BLaER1 (cell line): ENCODE measurements at regions not wholly inside any gene's neighbourhood (a gene's known extent, or its start where the extent isn't known, plus 50 kb on each side); places are given as distances from the start of the nearest gene placed in this dataset.

Source experiments
- H3K27ac ChIP-seq: shearing (Covaris generic); formaldehyde crosslinking; 2 replicates; pipeline ENCODE4 v1.8.1; 2022
- H3K27me3 ChIP-seq: shearing (Covaris generic); formaldehyde crosslinking; 2 replicates; pipeline ENCODE4 v1.8.1; 2022
- H3K36me3 ChIP-seq: shearing (Covaris generic); formaldehyde crosslinking; 2 replicates; pipeline ENCODE4 v1.8.1; 2022
- H3K4me1 ChIP-seq: shearing (Covaris generic); formaldehyde crosslinking; 2 replicates; pipeline ENCODE4 v1.8.1; 2022
- H3K4me2 ChIP-seq: shearing (Covaris generic); formaldehyde crosslinking; 2 replicates; pipeline ENCODE4 v1.8.1; 2022
- H3K4me3 ChIP-seq: shearing (Covaris generic); formaldehyde crosslinking; 2 replicates; pipeline ENCODE4 v1.8.1; 2022
- H3K9ac ChIP-seq: shearing (Covaris generic); formaldehyde crosslinking; 2 replicates; pipeline ENCODE4 v1.8.1; 2022
- H3K9me3 ChIP-seq: shearing (Covaris generic); formaldehyde crosslinking; 2 replicates; pipeline ENCODE4 v1.8.1; 2022
- H4K20me1 ChIP-seq: shearing (Covaris generic); formaldehyde crosslinking; 2 replicates; pipeline ENCODE4 v1.8.1; 2022
- Cebpa-rat ChIP-seq: shearing (Covaris generic); IDR thresholded peaks from 2 replicates; pipeline ENCODE4 v1.8.1; 2022

GRCh38 chr4:112884406-112884805, 165.0 kb upstream of the ANK2 start:
- Histone ChIP-seq H3K9ac (no peak overlapping the region), H3K4me3 (no peak overlapping the region), H3K36me3 (no peaks in the 10 kb centered on the region), H3K4me1 (no peaks in the 10 kb centered on the region), H4K20me1 (no peaks in the 10 kb centered on the region), H3K9me3 (no peaks in the 10 kb centered on the region), H3K27ac (no peak overlapping the region), H3K4me2 (no peak overlapping the region), H3K27me3 (no peaks in the 10 kb centered on the region)
- no peak for TF ChIP-seq Cebpa-rat

- H3K9me3 ChIP-seq, result no peaks in the 10 kb centered on the region
- no peak overlapping the region for H3K4me2 ChIP-seq
- H3K36me3 ChIP-seq, result no peaks in the 10 kb centered on the region
- no peak for TF ChIP-seq Cebpa-rat
- H3K4me3 ChIP-seq, result no peak overlapping the region
- no peak overlapping the region for H3K9ac ChIP-seq
- H4K20me1 ChIP-seq, result no peaks in the 10 kb centered on the region
- no peaks in the 10 kb centered on the region for H3K27me3 ChIP-seq
- peaks cover 8% of the 10 kb centered on the region; the same call in 1 of the 2 replicates for H3K4me1 ChIP-seq
- no peak overlapping the region for H3K27ac ChIP-seq
Observed at GRCh38 chr4:112885897-112886296, 163.6 kb upstream of the ANK2 start.

GRCh38 chr4:112888622-112889021, 160.8 kb upstream of the ANK2 start:
- H3K4me3 ChIP-seq, result no peak overlapping the region
- no peaks in the 10 kb centered on the region for H3K36me3 ChIP-seq
- no peaks in the 10 kb centered on the region for H4K20me1 ChIP-seq
- no peak overlapping the region for H3K9ac ChIP-seq
- TF ChIP-seq Cebpa-rat, result no peak
- peaks cover 8% of the 10 kb centered on the region; the same call in 1 of the 2 replicates for H3K4me1 ChIP-seq
- H3K4me2 ChIP-seq, result no peak overlapping the region
- no peaks in the 10 kb centered on the region for H3K9me3 ChIP-seq
- H3K27ac ChIP-seq, result no peak overlapping the region
- H3K27me3 ChIP-seq, result no peaks in the 10 kb centered on the region

- Histone ChIP-seq H3K36me3 (no peaks in the 10 kb centered on the region), H3K27ac (no peak overlapping the region), H3K4me2 (no peak overlapping the region), H3K27me3 (no peaks in the 10 kb centered on the region), H4K20me1 (no peaks in the 10 kb centered on the region), H3K4me1 (peaks cover 8% of the 10 kb centered on the region; the same call in 1 of the 2 replicates), H3K4me3 (no peak overlapping the region), H3K9ac (no peak overlapping the region), H3K9me3 (no peaks in the 10 kb centered on the region)
- TF ChIP-seq Cebpa-rat, result no peak
Observed at GRCh38 chr4:112889199-112889598, 160.3 kb upstream of the ANK2 start.

GRCh38 chr4:112889619-112890527, 159.6 kb upstream of the ANK2 start:
- H3K4me1 ChIP-seq, result peaks cover 8% of the 10 kb centered on the region; the same call in 1 of the 2 replicates
- no peak overlapping the region for H3K9ac ChIP-seq
- H3K27me3 ChIP-seq, result no peaks in the 10 kb centered on the region
- H3K9me3 ChIP-seq, result no peaks in the 10 kb centered on the region
- TF ChIP-seq Cebpa-rat, result no peak
- H3K4me2 ChIP-seq, result no peak overlapping the region
- H4K20me1 ChIP-seq, result no peaks in the 10 kb centered on the region
- no peaks in the 10 kb centered on the region for H3K36me3 ChIP-seq
- no peak overlapping the region for H3K4me3 ChIP-seq
- H3K27ac ChIP-seq, result no peak overlapping the region

GRCh38 chr4:112894480-112894879, 155.0 kb upstream of the ANK2 start:
- H4K20me1 ChIP-seq, result no peaks in the 10 kb centered on the region
- TF ChIP-seq Cebpa-rat, result no peak
- no peak overlapping the region for H3K4me2 ChIP-seq
- no peak overlapping the region for H3K9ac ChIP-seq
- H3K4me3 ChIP-seq, result no peak overlapping the region
- H3K4me1 ChIP-seq, result peaks cover 7% of the 10 kb centered on the region; the same call in 1 of the 2 replicates
- no peaks in the 10 kb centered on the region for H3K27me3 ChIP-seq
- no peaks in the 10 kb centered on the region for H3K9me3 ChIP-seq
- no peaks in the 10 kb centered on the region for H3K36me3 ChIP-seq
- no peak overlapping the region for H3K27ac ChIP-seq

- Histone ChIP-seq H3K27me3 (no peaks in the 10 kb centered on the region), H3K4me2 (no peak overlapping the region), H3K9me3 (no peaks in the 10 kb centered on the region), H3K4me1 (peaks cover 3% of the 10 kb centered on the region; the same call in 1 of the 2 replicates), H3K4me3 (no peak overlapping the region), H3K9ac (no peak overlapping the region), H4K20me1 (no peaks in the 10 kb centered on the region), H3K27ac (no peak overlapping the region), H3K36me3 (no peaks in the 10 kb centered on the region)
- TF ChIP-seq Cebpa-rat, result no peak
Observed at GRCh38 chr4:112894951-112895350, 154.5 kb upstream of the ANK2 start.

- H3K36me3 ChIP-seq, result no peaks in the 10 kb centered on the region
- TF ChIP-seq Cebpa-rat, result no peak
- no peaks in the 10 kb centered on the region for H4K20me1 ChIP-seq
- no peaks in the 10 kb centered on the region for H3K4me1 ChIP-seq
- no peaks in the 10 kb centered on the region for H3K27me3 ChIP-seq
- no peak overlapping the region for H3K4me3 ChIP-seq
- no peaks in the 10 kb centered on the region for H3K9me3 ChIP-seq
- no peak overlapping the region for H3K4me2 ChIP-seq
- no peak overlapping the region for H3K27ac ChIP-seq
- no peak overlapping the region for H3K9ac ChIP-seq
Observed at GRCh38 chr4:112895811-112896608, 153.4 kb upstream of the ANK2 start.

GRCh38 chr4:112896609-112897190, 152.8 kb upstream of the ANK2 start:
- H3K36me3 ChIP-seq, result no peaks in the 10 kb centered on the region
- no peak overlapping the region for H3K27ac ChIP-seq
- H3K27me3 ChIP-seq, result no peaks in the 10 kb centered on the region
- no peaks in the 10 kb centered on the region for H4K20me1 ChIP-seq
- no peaks in the 10 kb centered on the region for H3K4me1 ChIP-seq
- no peak for TF ChIP-seq Cebpa-rat
- H3K9ac ChIP-seq, result no peak overlapping the region
- H3K4me3 ChIP-seq, result no peak overlapping the region
- no peaks in the 10 kb centered on the region for H3K9me3 ChIP-seq
- no peak overlapping the region for H3K4me2 ChIP-seq
